ENCODE measurements at regions not wholly inside any gene's neighbourhood (a gene's known extent, or its start where the extent isn't known, plus 50 kb on each side); places are given as distances from the start of the nearest gene placed in this dataset.

DNA sequence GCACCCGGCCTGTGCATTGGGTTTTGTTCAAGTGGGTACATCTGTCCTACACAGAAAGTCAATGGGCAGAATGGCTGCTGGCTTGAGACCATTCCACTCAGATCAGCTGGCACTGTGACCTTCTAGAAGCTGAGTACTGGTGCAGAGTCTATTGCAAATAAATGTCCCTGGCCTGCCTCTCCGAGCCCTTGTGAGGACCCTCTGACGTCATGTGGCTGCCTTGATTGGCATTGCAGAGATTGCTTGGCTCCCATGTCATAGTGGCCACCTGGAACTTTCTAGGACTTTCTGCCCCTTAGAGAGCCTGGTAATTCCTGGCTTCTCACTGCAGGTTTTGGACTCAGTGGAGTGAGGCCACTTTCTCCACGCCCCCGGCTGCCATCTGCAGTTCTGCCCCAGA is 211.3 kb downstream of the ENGASE start:
- Histone ChIP-seq H2AFZ (no peak overlapping the region), H3K36me3 (ENCODE audit: low read depth) (no peaks in the 10 kb centered on the region), H3K9me2 (ENCODE audit: insufficient read depth) (no peaks in the 10 kb centered on the region), H3F3A (ENCODE audit: insufficient read depth) (no peaks in the 10 kb centered on the region), H4K20me1 (ENCODE audit: insufficient read depth) (no peaks in the 10 kb centered on the region), H3K27me3 (replicated peaks; ENCODE audit: insufficient read depth) (peaks cover 12% of the 10 kb centered on the region), H3K4me3 (no peak overlapping the region), H3K9me3 (ENCODE audit: low read depth) (no peaks in the 10 kb centered on the region), H3K79me2 (ENCODE audit: insufficient read depth) (no peaks in the 10 kb centered on the region), H3K4me2 (ENCODE audit: unreplicated experiment) (no peak overlapping the region), H3K27ac (no peak overlapping the region), H3K9ac (no peak overlapping the region), H3K4me1 (ENCODE audit: insufficient read depth) (no peaks in the 10 kb centered on the region)
- in situ Hi-C loops (cut with MboI): no loop called here
- TF ChIP-seq EZH2phosphoT487 (IDR thresholded peaks at IDR 0.05; ENCODE audit: insufficient read depth, low read depth) (no peak), EZH2 (IDR thresholded peaks at IDR 0.05; ENCODE audit: insufficient read depth, poor library complexity, severe bottlenecking) (no peak)
- no peak for DNase-seq
- 45 to 47% methylated on average over 5 of the region's 5 CpGs for WGBS, 2 experiments (ENCODE audit: low coverage in 1 of 2, low lambda C conversion rate in 2 of 2, missing lambda C conversion rate in 2 of 2)

DNA sequence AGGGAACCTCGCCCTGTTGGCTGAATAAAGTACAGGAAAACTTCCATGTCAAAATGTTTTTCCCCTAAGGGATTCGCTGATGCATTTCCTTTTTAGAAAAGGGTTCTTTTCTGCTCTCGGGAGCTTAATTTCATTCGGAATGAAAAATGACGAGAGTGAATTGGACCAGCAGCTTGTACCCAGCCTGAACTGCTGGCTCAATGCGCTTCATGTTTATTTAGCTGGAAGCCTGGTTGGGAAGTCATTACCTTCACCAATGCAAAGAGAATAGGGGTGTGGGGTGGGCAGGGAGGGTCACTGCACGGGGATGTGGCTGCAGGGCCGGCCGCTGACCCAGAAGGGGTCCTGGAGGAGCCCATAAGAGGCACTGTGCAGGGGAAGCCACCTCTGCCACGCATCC is 207.7 kb downstream of the ENGASE start:
- no peaks in the 10 kb centered on the region for H3F3A ChIP-seq (ENCODE audit: insufficient read depth)
- no peaks in the 10 kb centered on the region for H3K9me3 ChIP-seq (ENCODE audit: low read depth)
- no peaks in the 10 kb centered on the region for H3K9me2 ChIP-seq (ENCODE audit: insufficient read depth)
- in situ Hi-C loops (cut with MboI): no loop called here
- no peak overlapping the region for H3K4me2 ChIP-seq (ENCODE audit: unreplicated experiment)
- H3K79me2 ChIP-seq (ENCODE audit: insufficient read depth): no peaks in the 10 kb centered on the region
- H3K36me3 ChIP-seq (ENCODE audit: low read depth): no peaks in the 10 kb centered on the region
- 34 to 48% methylated on average over 9 to 10 of the region's 10 CpGs for WGBS, 2 experiments (ENCODE audit: low coverage in 1 of 2, low lambda C conversion rate in 2 of 2, missing lambda C conversion rate in 2 of 2)
- no peak overlapping the region for H2AFZ ChIP-seq
- H3K27me3 ChIP-seq (replicated peaks; ENCODE audit: insufficient read depth): peaks cover 9% of the 10 kb centered on the region; the same call in 1 of the 2 replicates
- no peak overlapping the region for H3K27ac ChIP-seq
- TF ChIP-seq EZH2 (IDR thresholded peaks at IDR 0.05; ENCODE audit: insufficient read depth, poor library complexity, severe bottlenecking): no peak
- H3K9ac ChIP-seq: no peak overlapping the region
- no peak for DNase-seq
- H4K20me1 ChIP-seq (ENCODE audit: insufficient read depth): no peaks in the 10 kb centered on the region
- H3K4me1 ChIP-seq (ENCODE audit: insufficient read depth): no peaks in the 10 kb centered on the region
- H3K4me3 ChIP-seq: no peak overlapping the region

DNA sequence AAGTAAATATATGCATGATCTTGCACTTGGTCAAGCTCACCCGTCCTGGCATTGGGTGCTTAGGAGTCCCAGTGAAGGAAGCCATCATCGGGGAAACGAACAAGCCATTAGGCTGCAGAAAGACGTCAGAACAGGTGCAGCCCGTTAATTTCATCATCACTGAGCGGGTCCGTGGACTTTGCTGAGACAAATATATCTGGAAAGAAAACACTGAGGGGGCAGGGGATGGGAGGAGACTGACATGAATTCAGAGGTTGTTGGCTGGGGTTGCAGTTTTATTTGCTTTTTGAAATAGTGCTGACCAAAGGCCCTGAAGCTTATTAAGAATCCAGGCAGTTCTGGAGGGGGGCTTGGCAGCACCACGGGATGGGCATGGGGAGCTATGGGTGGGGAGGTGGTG is 207.2 kb downstream of the ENGASE start:
- H3F3A ChIP-seq (ENCODE audit: insufficient read depth): no peaks in the 10 kb centered on the region
- in situ Hi-C loops (cut with MboI): no loop called here
- H3K9me3 ChIP-seq (ENCODE audit: low read depth): no peaks in the 10 kb centered on the region
- no peaks in the 10 kb centered on the region for H3K9me2 ChIP-seq (ENCODE audit: insufficient read depth)
- no peak overlapping the region for H3K27ac ChIP-seq
- 10 to 16% methylated on average over 8 of the region's 8 CpGs for WGBS, 2 experiments (ENCODE audit: low coverage in 1 of 2, low lambda C conversion rate in 2 of 2, missing lambda C conversion rate in 2 of 2)
- no peaks in the 10 kb centered on the region for H3K4me1 ChIP-seq (ENCODE audit: insufficient read depth)
- DNase-seq: no peak
- H3K4me3 ChIP-seq: no peak overlapping the region
- no peaks in the 10 kb centered on the region for H3K36me3 ChIP-seq (ENCODE audit: low read depth)
- no peaks in the 10 kb centered on the region for H3K79me2 ChIP-seq (ENCODE audit: insufficient read depth)
- no peaks in the 10 kb centered on the region for H4K20me1 ChIP-seq (ENCODE audit: insufficient read depth)
- no peak for TF ChIP-seq EZH2phosphoT487 (IDR thresholded peaks at IDR 0.05; ENCODE audit: insufficient read depth, low read depth)
- no peak for TF ChIP-seq EZH2 (IDR thresholded peaks at IDR 0.05; ENCODE audit: insufficient read depth, poor library complexity, severe bottlenecking)
- H2AFZ ChIP-seq: no peak overlapping the region
- peaks cover 9% of the 10 kb centered on the region; the same call in 1 of the 2 replicates for H3K27me3 ChIP-seq (replicated peaks; ENCODE audit: insufficient read depth)
- no peak overlapping the region for H3K4me2 ChIP-seq (ENCODE audit: unreplicated experiment)
- no peak overlapping the region for H3K9ac ChIP-seq

DNA sequence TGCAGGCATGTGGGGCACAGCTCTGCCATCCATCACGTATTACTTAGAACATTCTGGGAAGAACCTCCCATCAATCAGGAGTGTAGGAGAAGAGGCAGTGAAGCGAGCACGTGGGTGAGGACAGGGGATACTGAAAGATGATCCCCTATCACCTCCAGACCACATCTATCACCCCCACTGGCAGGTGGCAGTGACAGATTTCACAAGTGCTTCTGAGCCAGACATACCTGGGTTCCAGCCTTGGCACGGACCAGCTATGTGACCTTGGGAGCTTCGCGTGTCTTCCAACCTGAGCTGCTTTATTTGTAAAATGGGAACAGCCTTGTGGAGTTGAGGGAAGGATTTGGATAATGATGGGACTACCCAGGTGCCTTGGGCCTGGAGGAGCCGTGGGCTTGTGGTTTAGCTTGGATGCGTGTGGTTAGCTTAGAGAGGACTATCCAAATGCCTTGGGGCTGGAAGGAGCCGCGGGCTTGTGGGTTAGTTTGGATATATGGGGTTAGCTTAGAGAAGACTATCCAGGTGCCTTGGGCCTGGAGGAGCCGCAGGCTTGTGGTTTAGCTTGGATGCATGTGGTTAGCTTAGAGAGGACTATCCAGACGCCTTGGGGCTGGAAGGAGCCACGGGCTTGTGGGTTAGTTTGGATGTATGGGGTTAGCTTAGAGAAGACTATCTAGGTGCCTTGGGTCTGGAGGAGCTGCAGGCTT is 206.4 kb downstream of the ENGASE start:
- whole genome bisulfite sequencing, 2 experiments (ENCODE audit: low coverage in 1 of 2, low lambda C conversion rate in 2 of 2, missing lambda C conversion rate in 2 of 2): 35 to 40% methylated on average over 13 of the region's 13 CpGs
- peaks cover 9% of the 10 kb centered on the region; the same call in 1 of the 2 replicates for H3K27me3 ChIP-seq (replicated peaks; ENCODE audit: insufficient read depth)
- no peaks in the 10 kb centered on the region for H3K79me2 ChIP-seq (ENCODE audit: insufficient read depth)
- no peak overlapping the region for H3K27ac ChIP-seq
- no peak overlapping the region for H3K9ac ChIP-seq
- no peaks in the 10 kb centered on the region for H3K9me2 ChIP-seq (ENCODE audit: insufficient read depth)
- DNase-seq: no peak
- in situ Hi-C loops (cut with MboI): no loop called here
- H3K36me3 ChIP-seq (ENCODE audit: low read depth): no peaks in the 10 kb centered on the region
- no peak overlapping the region for H3K4me2 ChIP-seq (ENCODE audit: unreplicated experiment)
- H3K9me3 ChIP-seq (ENCODE audit: low read depth): no peaks in the 10 kb centered on the region
- no peaks in the 10 kb centered on the region for H4K20me1 ChIP-seq (ENCODE audit: insufficient read depth)
- no peaks in the 10 kb centered on the region for H3F3A ChIP-seq (ENCODE audit: insufficient read depth)
- no peaks in the 10 kb centered on the region for H3K4me1 ChIP-seq (ENCODE audit: insufficient read depth)
- no peak for TF ChIP-seq EZH2phosphoT487 (IDR thresholded peaks at IDR 0.05; ENCODE audit: insufficient read depth, low read depth)
- TF ChIP-seq EZH2 (IDR thresholded peaks at IDR 0.05; ENCODE audit: insufficient read depth, poor library complexity, severe bottlenecking): no peak
- H2AFZ ChIP-seq: no peak overlapping the region
- H3K4me3 ChIP-seq: no peak overlapping the region

Measured in GM23248 (cell line).